Endothelial cell of umbilical vein (primary cell): ENCODE measurements at regions not wholly inside any gene's neighbourhood (a gene's known extent, or its start where the extent isn't known, plus 50 kb on each side); places are given as distances from the start of the nearest gene placed in this dataset.

Source experiments
- BruUV-seq: library from RNA; stranded (reverse); fragments of 400-500 nt; replicated peaks from 2 replicates; lab custom pipeline; 2021; lab: Mats Ljungman, UMichigan
- CTCF ChIA-PET: fragments of 300-600, 350-600 bp; sonication (Branson Sonifier 250); formaldehyde crosslinking; loops from one replicate; lab custom pipeline; 2021; ENCODE audit warnings: antibody characterized with exemption, inconsistent platforms; lab: Charles Lee
- POLR2A ChIA-PET: fragments of 300-600, 350-600 bp; sonication (Branson Sonifier 250); formaldehyde crosslinking; loops from one replicate; lab custom pipeline; 2021; ENCODE audit warnings: antibody characterized with exemption, inconsistent platforms; lab: Charles Lee
- DNase-seq: peaks from one replicate; pipeline ENCODE4 v3.0.0-alpha.2; 2011; ENCODE audit warnings: low read depth, low spot score
- FAIRE-seq: peaks from 2 replicates; lab custom pipeline; 2011; peaks lifted over from hg19 to GRCh38; lab: Jason Lieb, UNC
- H2AFZ ChIP-seq: 2 replicates; pipeline ENCODE4 v1.6.0; 2012; ENCODE audit warnings: low read depth, low read length, control low read depth, inconsistent platforms
- H3K27ac ChIP-seq: 2 replicates; pipeline ENCODE4 v1.5.1; 2011; ENCODE audit warnings: low read depth, mild to moderate bottlenecking, control low read depth, low read length, moderate library complexity; ENCODE audit not compliant: insufficient read depth
- H3K27me3 ChIP-seq, 2 experiments: 2 replicates each; pipeline versions ENCODE4 v1.6.0 to v1.6.1; 2011; ENCODE audit warnings: low read length in 2 of 2, mixed read lengths in 1 of 2; ENCODE audit not compliant: control insufficient read depth in 2 of 2, insufficient read depth in 2 of 2
- H3K36me3 ChIP-seq, 2 experiments: 2 replicates in 1 of 2; 3 replicates in 1 of 2; pipeline ENCODE4 v1.5.1; 2011; ENCODE audit warnings: low read length in 2 of 2, mild to moderate bottlenecking in 1 of 2, moderate library complexity in 1 of 2; ENCODE audit not compliant: control insufficient read depth in 2 of 2, insufficient read depth in 2 of 2; ENCODE audit errors: extremely low read depth in 1 of 2
- H3K4me1 ChIP-seq: 3 replicates; pipeline ENCODE4 v1.5.1; 2011; ENCODE audit warnings: mild to moderate bottlenecking, low read length; ENCODE audit not compliant: control insufficient read depth, insufficient read depth; ENCODE audit errors: extremely low read depth
- H3K4me2 ChIP-seq: 2 replicates; pipeline ENCODE4 v1.6.1; 2011; ENCODE audit warnings: low read length, control low read depth, mixed read lengths; ENCODE audit not compliant: insufficient read depth
- H3K4me3 ChIP-seq, 3 experiments: fragments of 200-600 bp in 1 of 3; sonication (generic), shearing (Covaris generic) in 1 of 3; replicated peaks in 1 of 3; 2 replicates each; pipeline ENCODE4 v1.5.1; 2011 to 2016; ENCODE audit warnings: control low read depth in 3 of 3, low read length in 3 of 3, mild to moderate bottlenecking in 2 of 3, inconsistent platforms in 1 of 3, low read depth in 1 of 3, moderate library complexity in 1 of 3; ENCODE audit not compliant: insufficient read depth in 1 of 3
- H3K79me2 ChIP-seq: 2 replicates; pipeline ENCODE4 v1.6.0; 2012; ENCODE audit warnings: low read length, inconsistent platforms; ENCODE audit not compliant: control insufficient read depth, insufficient read depth
- H3K9ac ChIP-seq: replicated peaks from 2 replicates; pipeline ENCODE3; 2011; ENCODE audit warnings: low read length, control low read depth; ENCODE audit not compliant: insufficient read depth; ENCODE audit errors: extremely low read depth
- H3K9me1 ChIP-seq: replicated peaks from 3 replicates; pipeline ENCODE4 v1.6.0; 2011; ENCODE audit warnings: mild to moderate bottlenecking, low read length; ENCODE audit not compliant: control insufficient read depth, insufficient read depth; ENCODE audit errors: extremely low read depth
- H3K9me3 ChIP-seq: replicated peaks from 2 replicates; pipeline ENCODE4 v1.5.1; 2012; ENCODE audit warnings: low read length, inconsistent platforms; ENCODE audit not compliant: control insufficient read depth, insufficient read depth
- H4K20me1 ChIP-seq: replicated peaks from 2 replicates; pipeline ENCODE3; 2011; ENCODE audit warnings: mild to moderate bottlenecking, low read length; ENCODE audit not compliant: control insufficient read depth, insufficient read depth; ENCODE audit errors: extremely low read depth
- EZH2 ChIP-seq: IDR thresholded peaks from 2 replicates; pipeline ENCODE4 v1.6.1; 2012; ENCODE audit warnings: borderline replicate concordance, low read depth, mild to moderate bottlenecking, moderate library complexity, low read length, inconsistent platforms; ENCODE audit not compliant: severe bottlenecking
- FOS ChIP-seq: IDR thresholded peaks from 2 replicates; pipeline ENCODE4 v1.6.1; 2011; ENCODE audit warnings: mild to moderate bottlenecking, low read length, moderate library complexity, borderline replicate concordance; ENCODE audit not compliant: insufficient read depth
- GATA2 ChIP-seq: IDR thresholded peaks from 2 replicates; pipeline ENCODE4 v1.7.0; 2011; ENCODE audit warnings: low read depth, mild to moderate bottlenecking, moderate library complexity, mixed read lengths, low read length; ENCODE audit not compliant: insufficient read length, insufficient read depth
- JUN ChIP-seq: IDR thresholded peaks from 2 replicates; pipeline ENCODE4 v1.6.1; 2011; ENCODE audit warnings: borderline replicate concordance, low read depth; ENCODE audit not compliant: insufficient read length, insufficient read depth
- MAX ChIP-seq: IDR thresholded peaks from 2 replicates; pipeline ENCODE4 v1.6.1; 2011; ENCODE audit not compliant: insufficient read depth, insufficient read length
- MYC ChIP-seq: IDR thresholded peaks from one replicate; pipeline ENCODE4 v1.6.1; 2011; ENCODE audit warnings: mild to moderate bottlenecking, low read depth, low read length
- POLR2A ChIP-seq: IDR thresholded peaks from 2 replicates; pipeline ENCODE4 v1.6.1; 2012; ENCODE audit warnings: low read depth, mild to moderate bottlenecking, control low read depth, low read length
- POLR2AphosphoS5 ChIP-seq: IDR thresholded peaks from 2 replicates; pipeline ENCODE4 v1.6.1; 2012; ENCODE audit warnings: low read depth, mild to moderate bottlenecking, control low read depth, low read length, moderate library complexity; ENCODE audit not compliant: insufficient read depth
- dilution Hi-C: fragments of 300-500 bp; cut with MboI; formaldehyde crosslinking; loops from one replicate; pipeline ENCODE4 v1.15.0; 2019; ENCODE audit warnings: low sequenced_read_pairs; ENCODE audit not compliant: extremely low pct_ligation_motif_present
- intact Hi-C: fragments of 100-400 bp; cut with micrococcal nuclease; formaldehyde crosslinking; loops from one replicate; pipeline ENCODE4 v1.10.0; 2022
- TF ChIP-seq, protein P1 (sequence below), 2 donors: IDR thresholded peaks; 1 replicate in 1 of 2; 2 replicates in 1 of 2; pipeline ENCODE4 v1.5.1; 2011; ENCODE audit warnings: low read length in 2 of 2, mild to moderate bottlenecking in 2 of 2, moderate library complexity in 2 of 2, control low read depth in 1 of 2, inconsistent platforms in 1 of 2, low read depth in 1 of 2; ENCODE audit not compliant: insufficient read depth in 1 of 2; ENCODE audit errors: extremely low read depth in 1 of 2

GRCh38 chr16:64361753-64362152, 760.1 kb downstream of the CDH11 start:
- H3K9ac ChIP-seq = no peak overlapping the region
- no peak overlapping the region for H3K4me2 ChIP-seq
- BruUV-seq = no TSS peak
- no peak overlapping the region for H2AFZ ChIP-seq
- intact Hi-C loops (no loop called here), dilution Hi-C loops (no loop called here)
- no peaks in the 10 kb centered on the region for H3K36me3 ChIP-seq
- H3K27me3 ChIP-seq = no peaks in the 10 kb centered on the region
- no peak overlapping the region for H3K4me3 ChIP-seq
- POLR2A ChIA-PET = no interaction called here
- no peaks in the 10 kb centered on the region for H4K20me1 ChIP-seq
- CTCF ChIA-PET = no interaction called here
- H3K27ac ChIP-seq = no peak overlapping the region
- FAIRE-seq = no peak
- H3K9me3 ChIP-seq = no peaks in the 10 kb centered on the region
- H3K79me2 ChIP-seq = no peaks in the 10 kb centered on the region
- TF ChIP-seq MYC (no peak), JUN (no peak), EZH2 (no peak), POLR2A (no peak), FOS (no peak), GATA2 (no peak), POLR2AphosphoS5 (no peak), MAX (no peak)
- TF ChIP-seq, protein P1, sequence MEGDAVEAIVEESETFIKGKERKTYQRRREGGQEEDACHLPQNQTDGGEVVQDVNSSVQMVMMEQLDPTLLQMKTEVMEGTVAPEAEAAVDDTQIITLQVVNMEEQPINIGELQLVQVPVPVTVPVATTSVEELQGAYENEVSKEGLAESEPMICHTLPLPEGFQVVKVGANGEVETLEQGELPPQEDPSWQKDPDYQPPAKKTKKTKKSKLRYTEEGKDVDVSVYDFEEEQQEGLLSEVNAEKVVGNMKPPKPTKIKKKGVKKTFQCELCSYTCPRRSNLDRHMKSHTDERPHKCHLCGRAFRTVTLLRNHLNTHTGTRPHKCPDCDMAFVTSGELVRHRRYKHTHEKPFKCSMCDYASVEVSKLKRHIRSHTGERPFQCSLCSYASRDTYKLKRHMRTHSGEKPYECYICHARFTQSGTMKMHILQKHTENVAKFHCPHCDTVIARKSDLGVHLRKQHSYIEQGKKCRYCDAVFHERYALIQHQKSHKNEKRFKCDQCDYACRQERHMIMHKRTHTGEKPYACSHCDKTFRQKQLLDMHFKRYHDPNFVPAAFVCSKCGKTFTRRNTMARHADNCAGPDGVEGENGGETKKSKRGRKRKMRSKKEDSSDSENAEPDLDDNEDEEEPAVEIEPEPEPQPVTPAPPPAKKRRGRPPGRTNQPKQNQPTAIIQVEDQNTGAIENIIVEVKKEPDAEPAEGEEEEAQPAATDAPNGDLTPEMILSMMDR (IDR thresholded peaks at IDR 0.05; ENCODE audit: extremely low read depth in 1 of 2, insufficient read depth in 1 of 2, low read depth in 1 of 2, low read length in 2 of 2) = no peak
- no peaks in the 10 kb centered on the region for H3K9me1 ChIP-seq
- DNase-seq = no peak
- H3K4me1 ChIP-seq = no peaks in the 10 kb centered on the region
